DMS114 treated with DMSO at 0.1 percent for 48 hours (cell line): ENCODE measurements at regions not wholly inside any gene's neighbourhood (a gene's known extent, or its start where the extent isn't known, plus 50 kb on each side); places are given as distances from the start of the nearest gene placed in this dataset.

Experiments
- DNase-seq: peaks from one replicate; lab custom pipeline; 2025; ENCODE audit not compliant: unreplicated experiment; lab: John Stamatoyannopoulos, UW

GRCh38 chr9:13503599-13503998 lies 224.1 kb upstream of the MPDZ start:
- no peak for DNase-seq

- DNase-seq, result no peak
These were observed 223.0 kb upstream of the MPDZ start for GRCh38 chr9:13502484-13502883.

GRCh38 chr9:13501018-13501417 lies 221.5 kb upstream of the MPDZ start:
- no peak for DNase-seq

- DNase-seq, result no peak
These were observed 220.5 kb upstream of the MPDZ start for GRCh38 chr9:13500034-13500433.

- DNase-seq, result no peak
These were observed 214.2 kb upstream of the MPDZ start for GRCh38 chr9:13493697-13494096.

GRCh38 chr9:13491493-13492424 lies 212.3 kb upstream of the MPDZ start:
- no peak for DNase-seq

- DNase-seq, result no peak
These were observed 211.6 kb upstream of the MPDZ start for GRCh38 chr9:13491138-13491492.

- no peak for DNase-seq
These were observed 208.4 kb upstream of the MPDZ start for GRCh38 chr9:13487936-13488335.

- no peak for DNase-seq
These were observed 208.0 kb upstream of the MPDZ start for GRCh38 chr9:13487498-13487897.

- no peak for DNase-seq
These were observed 207.6 kb upstream of the MPDZ start for GRCh38 chr9:13487071-13487470.

GRCh38 chr9:13485068-13485596 lies 205.6 kb upstream of the MPDZ start:
- DNase-seq, result no peak

- DNase-seq, result no peak
These were observed 204.7 kb upstream of the MPDZ start for GRCh38 chr9:13484186-13484585.

GRCh38 chr9:13481274-13481673 lies 201.8 kb upstream of the MPDZ start:
- DNase-seq, result no peak

GRCh38 chr9:13480693-13481092 lies 201.2 kb upstream of the MPDZ start:
- no peak for DNase-seq

- DNase-seq, result no peak
These were observed 199.6 kb upstream of the MPDZ start for GRCh38 chr9:13479096-13479495.

- no peak for DNase-seq
These were observed 199.1 kb upstream of the MPDZ start for GRCh38 chr9:13478639-13479038.

GRCh38 chr9:13478160-13478559 lies 198.7 kb upstream of the MPDZ start:
- no peak for DNase-seq

GRCh38 chr9:13470836-13471235 lies 191.3 kb upstream of the MPDZ start:
- no peak for DNase-seq

- no peak for DNase-seq
These were observed 187.7 kb upstream of the MPDZ start for GRCh38 chr9:13467157-13467556.

- DNase-seq, result no peak
These were observed 182.0 kb upstream of the MPDZ start for GRCh38 chr9:13461414-13461991.

- no peak for DNase-seq
These were observed 179.6 kb upstream of the MPDZ start for GRCh38 chr9:13459071-13459470.

GRCh38 chr9:13457795-13458194 lies 178.3 kb upstream of the MPDZ start:
- no peak for DNase-seq
